GM21786 (cell line): ENCODE measurements at regions not wholly inside any gene's neighbourhood (a gene's known extent, or its start where the extent isn't known, plus 50 kb on each side); places are given as distances from the start of the nearest gene placed in this dataset.

Experiments
- ATAC-seq: cut with Tn5 transposase; IDR thresholded peaks from one replicate; pipeline ENCODE4 v1.9.1; 2021; ENCODE audit not compliant: unreplicated experiment

DNA sequence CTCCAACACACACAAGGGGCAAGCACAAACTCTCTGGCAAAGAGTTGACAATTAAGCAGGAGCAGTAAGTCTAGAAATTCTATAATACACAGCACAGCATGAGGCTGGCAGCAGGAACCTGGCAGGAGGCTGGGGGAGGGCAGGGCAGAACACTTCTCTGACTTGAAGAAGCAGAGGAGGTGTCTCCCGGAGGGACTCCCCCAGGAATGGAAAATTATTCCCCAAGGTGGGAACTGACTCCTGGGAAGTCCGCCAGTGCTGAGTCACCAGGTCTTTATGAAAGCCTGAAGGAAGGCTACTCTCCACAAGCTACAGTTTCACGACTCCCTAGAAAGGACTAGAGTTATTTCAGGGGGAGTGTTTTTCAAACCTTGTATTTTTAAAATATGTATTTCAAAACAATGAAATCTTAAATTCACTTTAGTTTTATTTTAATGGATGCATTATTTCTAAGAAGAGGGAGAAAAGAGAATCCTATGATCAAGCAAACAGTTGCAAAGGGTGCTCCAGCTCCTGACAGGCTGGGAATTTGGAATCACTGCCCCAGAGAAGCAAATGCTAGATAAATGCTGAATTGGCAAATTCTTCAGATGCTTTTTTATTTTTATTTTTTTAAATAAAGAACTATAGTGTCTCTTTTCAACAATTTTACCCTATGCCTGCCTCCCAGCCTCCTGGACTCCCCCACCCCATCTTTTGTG, 192.8 kb downstream of the LY86 start:
- no peak for ATAC-seq

DNA sequence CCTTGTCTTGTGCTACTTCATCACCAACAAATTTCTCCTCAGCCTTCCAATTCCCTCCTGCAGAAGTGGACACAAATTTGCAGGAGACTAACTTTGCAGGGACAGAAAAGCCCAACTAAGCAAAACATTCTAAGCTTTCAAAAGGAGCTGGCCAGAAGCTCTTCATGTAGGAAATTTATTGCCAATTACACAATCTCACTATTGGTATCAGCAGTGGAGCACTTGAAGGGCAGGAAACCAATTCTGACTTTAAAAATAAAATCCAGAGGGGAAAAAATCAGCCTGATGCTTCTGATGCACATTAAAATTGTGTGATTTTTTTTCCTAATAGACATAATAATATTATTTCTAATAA, 193.3 kb downstream of the LY86 start:
- ATAC-seq, result no peak

DNA sequence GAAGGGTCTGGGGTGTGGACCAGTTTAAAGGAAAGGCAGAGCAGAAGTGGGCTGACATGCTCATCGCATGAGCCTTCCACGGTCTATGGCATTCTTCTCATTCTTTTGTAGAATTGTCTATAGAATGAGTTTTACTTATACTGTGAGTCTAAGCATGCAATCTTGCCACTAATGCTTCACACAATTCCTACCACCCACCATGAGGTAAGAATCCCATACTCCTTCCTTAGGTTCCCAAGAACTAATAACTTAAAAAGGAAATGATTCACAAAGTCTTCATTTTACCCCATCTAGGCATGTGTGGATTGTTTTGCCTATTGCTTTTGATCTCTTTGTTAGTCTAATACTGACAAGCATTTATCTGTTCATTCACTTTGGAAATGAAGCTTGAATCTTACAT, 195.2 kb downstream of the LY86 start:
- ATAC-seq, result no peak

DNA sequence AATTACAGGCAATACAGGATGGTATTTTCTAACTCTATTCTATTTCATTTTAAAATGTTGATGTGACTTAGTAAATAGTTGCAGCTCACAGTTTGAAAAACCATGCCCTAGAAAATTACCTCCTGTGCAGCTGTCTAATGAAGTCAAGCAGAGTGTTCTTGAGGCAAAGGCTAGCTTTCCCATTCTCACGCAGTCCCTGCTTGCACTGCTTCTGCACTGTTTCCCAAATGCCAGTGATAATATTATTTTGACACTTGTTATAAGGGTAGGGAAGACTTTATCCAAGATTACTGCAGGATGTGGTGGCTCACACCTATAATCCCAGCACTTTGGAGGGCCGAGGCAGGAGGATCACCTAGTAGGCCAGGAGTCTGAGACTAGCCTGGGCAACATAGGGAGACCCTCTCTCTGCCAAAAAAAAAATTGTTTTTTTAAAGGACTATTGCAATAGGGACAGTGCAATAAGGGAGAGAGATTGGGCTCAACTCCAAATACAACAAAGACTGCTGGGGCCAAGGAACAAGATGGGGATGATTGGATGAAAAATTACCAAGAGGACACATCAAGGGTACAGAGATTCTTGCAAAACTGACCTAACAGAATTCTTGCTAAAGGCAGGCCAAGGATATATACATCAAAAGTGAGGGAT, 196.1 kb downstream of the LY86 start:
- ATAC-seq, result no peak

DNA sequence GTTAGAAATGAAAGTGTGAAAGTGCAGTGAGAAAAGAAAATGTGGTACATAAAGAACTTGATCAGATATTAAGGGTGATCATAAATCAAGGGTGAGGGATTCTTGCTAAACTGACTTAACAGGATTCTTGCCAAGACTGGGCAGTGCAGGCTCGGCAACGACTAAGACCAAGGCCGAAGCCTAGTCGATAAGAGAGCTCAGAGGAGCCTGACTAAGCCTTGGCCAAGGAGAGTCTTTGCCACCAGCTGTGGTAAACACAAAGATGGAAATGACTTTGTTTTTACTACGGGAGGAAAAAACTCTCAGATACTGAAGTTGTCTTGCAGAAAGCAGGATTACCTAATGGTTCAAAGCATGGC, 196.6 kb downstream of the LY86 start:
- ATAC-seq, result no peak

DNA sequence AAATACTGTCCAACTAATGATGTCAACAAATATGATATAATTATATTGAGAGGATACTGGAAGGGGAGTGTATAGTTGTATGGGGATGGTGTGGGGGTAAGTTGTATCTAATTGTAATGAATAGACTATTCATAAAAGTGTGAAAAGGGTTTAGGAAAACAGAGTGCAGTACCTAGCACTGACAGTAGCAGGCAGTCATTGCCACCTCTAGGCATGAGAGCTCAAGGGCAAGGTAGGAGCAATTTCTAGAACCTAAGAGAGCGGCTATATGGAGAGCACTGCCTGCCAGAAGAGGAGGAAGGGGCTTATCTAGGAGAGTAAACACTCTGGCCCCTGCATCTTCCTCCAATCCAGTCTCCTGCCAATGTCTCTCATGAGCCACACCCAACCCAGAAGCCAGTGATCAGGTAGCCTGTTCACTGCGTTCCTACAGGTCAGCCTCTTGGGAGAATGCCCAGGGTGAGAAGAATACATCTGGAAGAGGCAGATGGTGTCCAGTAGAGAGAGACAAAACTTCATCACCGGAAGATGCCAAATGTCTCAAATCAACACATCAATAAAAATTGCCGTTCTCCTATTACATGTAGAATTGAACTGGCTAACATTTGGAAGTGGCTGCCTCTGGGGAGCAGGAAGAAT, 200.0 kb downstream of the LY86 start:
- peak; percentile 50 for ATAC-seq

DNA sequence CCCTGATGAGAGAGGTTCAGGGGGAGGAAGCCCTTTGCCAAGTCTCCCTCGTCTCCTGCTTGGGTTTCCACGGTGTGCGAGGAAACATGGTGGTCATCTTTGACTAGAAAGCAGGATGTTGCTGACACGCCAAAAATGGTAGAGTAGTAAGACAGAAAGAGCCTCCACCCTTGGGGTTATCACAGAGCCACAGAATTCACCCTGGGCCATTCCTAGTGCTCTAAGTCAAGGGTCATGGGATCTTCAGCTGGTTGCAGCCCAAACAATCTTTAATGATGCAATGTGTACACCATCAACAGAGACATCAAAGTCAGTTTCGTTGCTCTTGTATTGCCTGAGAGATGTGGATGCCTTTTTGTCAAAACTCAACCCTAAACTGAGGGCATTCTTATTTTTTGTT, 201.9 kb downstream of the LY86 start:
- no peak for ATAC-seq

DNA sequence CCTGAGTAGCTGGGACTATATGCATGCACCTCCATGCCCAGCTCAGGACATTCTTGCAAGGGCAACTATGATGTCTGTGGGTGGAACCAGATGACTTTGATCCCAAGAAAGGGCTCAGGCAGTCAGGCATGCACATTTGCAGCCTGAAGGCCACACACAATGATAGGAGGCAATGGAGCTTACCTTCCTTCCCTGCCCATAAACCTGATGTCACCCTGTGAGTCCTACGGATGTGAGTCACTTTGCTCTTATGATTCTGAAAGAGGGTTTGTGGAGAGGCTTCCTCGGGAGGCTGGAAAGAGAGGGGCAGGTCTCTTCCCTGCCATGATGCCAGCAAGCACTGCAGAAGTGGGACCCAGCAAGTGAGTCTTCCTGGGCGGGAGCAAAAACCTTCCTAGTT, 202.4 kb downstream of the LY86 start:
- ATAC-seq, result no peak

DNA sequence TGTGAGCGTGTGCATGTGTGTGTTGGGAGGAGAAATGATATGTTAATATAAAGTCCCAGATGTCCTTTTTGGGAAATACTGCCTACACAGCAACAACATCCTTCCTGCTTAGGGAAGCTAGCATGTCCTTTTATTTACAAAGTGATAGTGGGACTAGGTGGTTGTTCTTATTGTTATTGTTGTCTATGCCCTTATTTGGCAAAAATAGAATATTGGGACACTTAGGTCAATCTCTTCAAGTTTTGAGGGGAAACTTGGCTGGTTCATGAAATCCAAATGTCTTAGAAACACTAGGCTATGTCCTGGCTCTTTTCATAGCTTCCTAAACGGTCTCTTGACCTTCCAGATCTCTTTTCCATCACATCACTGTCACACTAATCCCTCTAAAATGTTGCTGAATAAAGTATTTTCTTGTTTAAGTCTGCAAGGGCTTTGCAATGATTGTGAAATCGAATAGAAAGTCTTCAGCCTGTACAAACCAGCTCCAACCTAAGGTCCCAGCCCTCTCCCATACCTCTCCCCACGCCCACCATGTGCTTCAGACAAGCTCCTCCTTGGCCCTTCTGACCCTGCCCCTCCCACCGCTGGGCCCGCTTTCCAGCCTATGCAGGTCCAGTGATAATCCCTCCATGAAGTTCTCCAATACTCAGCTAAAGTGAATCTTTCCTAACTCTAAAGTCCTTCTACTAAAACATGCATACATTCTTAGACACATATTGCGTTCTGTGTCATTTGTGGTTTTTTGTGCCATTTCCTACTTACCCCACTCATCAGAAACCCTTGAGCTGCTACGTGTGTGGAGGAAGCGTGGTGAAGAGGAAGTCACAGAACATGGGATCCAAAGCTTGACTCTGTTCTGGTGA, 205.1 kb downstream of the LY86 start:
- no peak for ATAC-seq

DNA sequence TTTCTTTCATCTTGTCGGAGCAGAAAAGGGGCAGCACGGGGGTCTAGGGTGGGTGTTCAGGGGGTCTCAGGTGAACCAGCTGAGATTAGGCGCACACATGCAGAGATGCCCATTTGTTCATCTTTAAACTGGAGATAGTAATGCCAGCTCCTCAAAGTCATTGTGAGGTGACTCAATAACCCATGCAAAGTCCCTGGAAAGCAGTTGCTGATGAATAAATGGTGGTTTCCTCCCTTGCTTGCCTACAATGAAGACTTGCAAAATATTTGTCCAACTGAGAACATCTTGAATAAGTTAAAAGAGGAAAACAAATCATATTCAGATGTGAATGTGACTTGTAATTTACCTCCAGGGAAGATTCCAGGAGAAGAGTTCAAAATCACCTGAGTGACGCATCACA, 206.9 kb downstream of the LY86 start:
- ATAC-seq, result no peak

DNA sequence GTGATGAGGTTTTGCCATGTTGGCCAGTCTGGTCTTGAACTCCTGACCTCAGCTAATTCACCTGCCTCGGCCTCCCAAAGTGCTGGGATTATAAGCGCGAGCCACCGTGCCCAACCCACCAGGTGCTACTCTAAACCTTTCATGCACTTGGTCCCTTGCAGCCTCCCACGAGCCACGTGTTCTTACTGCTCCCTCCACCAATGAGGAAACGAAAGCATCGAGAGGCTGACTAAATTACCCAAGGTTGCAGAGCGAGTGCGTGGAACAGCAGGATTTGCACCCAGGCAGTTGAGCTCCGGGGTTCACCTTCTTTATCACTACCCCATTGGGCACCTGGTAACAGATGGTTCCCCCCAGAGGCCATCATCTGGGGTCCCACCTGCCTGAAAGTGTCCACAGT, 208.3 kb downstream of the LY86 start:
- no peak for ATAC-seq

DNA sequence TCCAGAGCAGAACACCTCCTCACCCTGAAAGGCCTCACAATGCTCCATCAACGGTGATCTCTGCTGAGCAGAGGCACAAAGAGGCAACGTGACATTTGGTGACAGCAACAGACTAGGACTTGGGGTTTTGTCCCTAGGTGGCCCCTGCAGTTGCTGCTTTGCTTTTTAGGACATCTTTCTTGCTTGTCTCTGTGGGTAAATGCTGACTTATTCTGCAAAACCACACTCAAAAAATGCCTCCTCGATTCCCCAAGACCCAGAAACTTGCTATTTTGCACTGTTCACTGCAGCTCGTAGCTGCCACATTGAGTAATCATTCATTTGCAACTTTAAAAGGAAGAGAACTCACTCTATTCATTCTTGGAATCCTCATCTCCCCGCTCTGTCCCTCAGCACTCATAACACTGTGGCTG, 209.9 kb downstream of the LY86 start:
- peak; percentile 43 for ATAC-seq

DNA sequence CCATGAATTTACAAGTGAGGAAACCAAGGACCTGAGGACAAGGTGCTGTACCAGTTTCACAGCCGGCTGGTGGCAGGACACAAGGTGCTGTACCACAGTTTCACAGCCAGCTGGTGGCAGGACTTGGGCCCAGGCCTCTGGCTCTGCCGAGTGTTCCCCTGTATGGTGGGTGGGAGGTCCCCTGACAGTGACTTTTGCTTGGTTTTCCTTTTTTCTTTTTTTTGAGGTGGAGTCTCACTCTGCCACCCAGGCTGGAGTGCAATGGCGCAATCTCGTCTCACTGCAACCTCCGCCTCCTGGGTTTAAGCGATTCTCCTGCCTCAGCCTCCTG, 212.4 kb downstream of the LY86 start:
- ATAC-seq, result no peak

DNA sequence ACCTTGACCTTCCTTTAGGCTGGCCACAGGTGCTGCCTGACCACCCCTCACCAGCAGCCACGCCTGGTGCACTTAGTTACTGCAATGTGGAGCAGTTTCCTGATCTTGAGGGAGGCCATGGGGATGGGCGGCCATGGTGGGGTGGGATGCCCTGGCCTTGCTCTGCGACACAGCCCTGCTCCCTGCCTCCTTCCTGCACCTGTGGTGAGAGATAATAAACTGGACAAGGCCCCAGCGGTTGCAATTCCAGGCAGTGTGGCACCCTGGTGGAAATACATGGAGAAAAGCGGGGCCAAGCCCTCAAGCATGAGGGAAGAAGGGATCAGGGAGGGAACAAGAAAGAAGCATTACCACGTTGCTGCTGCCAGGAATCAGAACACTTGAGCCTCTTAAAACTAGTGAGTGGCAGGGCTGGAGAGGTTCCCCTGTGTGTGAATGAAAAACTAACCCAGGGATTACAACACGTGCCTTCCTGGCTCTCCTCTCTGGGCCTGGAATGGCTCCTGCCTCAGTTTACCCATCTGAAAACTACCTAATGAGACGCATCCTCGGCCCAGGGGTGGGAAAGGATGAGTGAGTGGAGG, 213.2 kb downstream of the LY86 start:
- no peak for ATAC-seq

DNA sequence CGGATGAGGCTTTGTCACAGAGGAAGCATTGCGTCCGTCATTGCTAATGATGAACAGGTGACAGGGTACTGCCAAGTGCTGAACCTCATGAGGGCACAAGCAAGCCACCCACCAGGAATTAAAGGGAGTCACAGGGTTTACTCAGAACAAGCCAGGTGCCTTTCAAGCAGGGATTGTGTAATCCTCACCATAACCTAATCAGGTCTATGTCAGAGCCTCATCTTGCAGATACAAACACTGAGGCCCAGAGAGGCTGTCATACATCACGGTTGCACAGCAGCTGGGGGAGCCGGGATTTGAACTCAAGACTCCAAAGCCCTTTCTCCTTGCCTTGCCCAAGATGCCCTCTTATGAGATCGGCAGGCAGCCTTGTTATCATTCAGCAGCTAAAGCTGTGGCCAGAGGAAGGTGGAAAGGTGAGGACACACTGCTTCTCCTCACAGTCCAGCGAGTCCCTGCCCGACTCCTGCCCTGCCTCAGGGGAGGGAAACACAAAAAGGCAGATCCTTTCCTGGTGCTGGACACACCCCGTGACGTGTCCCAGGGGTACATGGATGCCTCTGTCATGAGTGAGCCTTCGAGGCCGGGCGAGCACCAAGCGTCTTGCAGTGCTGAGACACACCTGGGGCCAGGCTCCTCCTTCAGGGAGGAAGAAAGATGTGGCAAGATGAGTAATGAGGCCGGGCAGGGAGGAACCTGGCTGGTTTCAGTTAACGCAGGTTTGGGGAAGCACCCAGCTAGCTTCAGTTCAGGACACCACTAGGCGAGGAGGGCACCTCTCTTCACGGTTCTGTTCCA, 214.9 kb downstream of the LY86 start:
- peak; percentile 81 for ATAC-seq

DNA sequence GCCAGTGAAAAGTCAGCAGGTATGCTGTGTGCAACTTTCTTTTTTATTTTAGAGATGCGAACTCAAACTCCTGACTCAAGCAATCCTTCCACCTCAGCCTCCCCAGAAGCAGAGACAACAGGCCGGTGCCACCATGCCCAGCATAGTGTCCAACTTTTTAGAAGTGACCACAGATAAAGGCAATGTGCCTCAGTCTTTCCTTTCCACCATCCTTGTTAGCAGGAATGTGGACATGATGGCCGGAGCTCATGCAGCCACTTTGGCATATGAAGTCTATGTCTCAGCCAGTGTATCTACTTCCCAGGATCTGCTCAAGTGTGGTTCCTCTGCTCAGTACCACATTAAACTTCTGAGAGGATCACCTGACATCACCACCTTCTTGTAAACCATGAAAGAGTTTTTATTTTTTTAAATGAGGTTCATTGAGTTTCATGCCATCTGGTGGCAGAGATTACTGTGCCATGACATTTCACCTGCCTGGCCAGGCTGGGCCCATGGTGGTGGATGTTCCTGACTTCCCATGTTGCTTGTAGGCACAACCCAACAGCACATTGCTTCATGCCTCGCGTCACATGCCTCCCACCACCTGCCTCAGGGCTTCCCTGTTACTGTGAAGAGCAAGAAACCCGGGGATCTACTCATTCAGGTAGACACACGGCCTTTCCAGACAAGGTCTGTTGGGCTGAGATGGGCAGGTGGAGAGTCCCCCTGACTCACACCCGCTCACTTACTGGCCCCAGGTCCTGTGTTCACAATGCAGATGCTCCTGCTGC, 216.5 kb downstream of the LY86 start:
- ATAC-seq, result no peak

DNA sequence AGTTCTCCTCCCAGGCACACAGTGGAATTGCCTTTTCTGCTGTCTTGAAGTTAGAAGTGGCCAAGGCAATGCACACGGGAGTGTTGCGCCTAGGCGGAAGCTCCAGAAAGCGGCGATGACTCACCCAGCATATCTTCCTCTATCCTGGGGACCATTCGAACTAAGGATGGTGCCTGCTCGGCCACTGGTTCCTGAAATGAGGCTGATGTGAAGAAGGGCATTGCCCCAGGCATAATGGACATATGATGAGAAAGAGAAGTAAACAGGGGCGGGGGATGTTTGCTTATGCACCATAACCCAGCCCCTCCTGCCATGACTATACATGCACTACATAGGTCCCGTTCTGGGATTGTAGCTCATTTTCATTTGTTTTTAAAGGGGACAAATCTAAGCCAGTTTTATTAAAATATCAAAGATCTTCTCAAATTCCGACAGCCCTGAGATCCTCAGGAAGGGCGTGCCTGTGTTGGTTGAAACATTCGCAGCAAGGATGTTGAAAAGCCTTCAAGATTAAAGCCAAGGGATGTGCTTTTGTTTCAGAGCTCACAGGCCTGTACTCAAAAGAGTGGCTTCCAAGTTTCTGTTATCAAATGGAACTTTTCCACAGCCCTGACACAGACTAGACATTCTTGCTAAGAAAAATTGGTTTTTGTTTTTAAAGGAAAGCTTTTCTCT, 218.5 kb downstream of the LY86 start:
- no peak for ATAC-seq

DNA sequence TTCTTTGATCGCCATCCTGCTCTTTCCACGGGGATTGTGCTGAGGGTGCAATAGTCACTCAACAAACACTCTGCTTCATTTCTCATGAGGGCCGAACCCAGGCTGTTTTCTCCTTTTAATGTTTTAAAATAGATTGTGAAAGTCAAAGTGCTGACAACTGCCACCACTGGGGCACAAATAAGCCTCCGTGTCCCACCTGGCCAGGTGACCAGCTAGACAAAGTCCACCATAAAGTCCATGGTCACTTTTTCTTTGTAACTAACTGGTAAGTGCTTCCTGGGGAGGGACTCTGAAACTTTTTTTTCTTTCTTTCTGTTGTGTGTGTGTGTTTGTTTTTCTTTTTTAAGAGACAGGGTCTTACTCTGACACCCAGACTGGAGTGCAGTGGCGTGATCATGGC, 219.8 kb downstream of the LY86 start:
- ATAC-seq, result no peak

DNA sequence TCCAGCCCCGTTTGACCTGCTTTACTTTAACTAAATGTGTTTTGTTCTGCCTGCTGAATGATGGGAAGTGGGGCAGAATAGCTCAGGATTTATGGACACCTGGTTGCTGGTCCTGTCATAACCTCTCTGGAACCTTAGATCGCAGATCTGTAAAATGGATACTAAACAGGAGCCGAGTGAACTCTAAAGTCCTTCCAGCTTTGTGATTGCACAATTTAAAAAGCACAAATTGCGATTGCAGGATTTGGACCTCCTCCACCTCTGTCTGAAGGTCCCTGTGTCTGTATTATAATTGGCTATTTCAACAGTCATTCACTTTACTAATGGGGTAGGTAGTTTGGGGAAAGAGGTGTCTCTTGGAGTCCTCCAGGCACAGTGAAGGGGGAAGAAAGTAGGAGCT, 220.4 kb downstream of the LY86 start:
- no peak for ATAC-seq
